RPMI8226 (cell line): ENCODE measurements at regions not wholly inside any gene's neighbourhood (a gene's known extent, or its start where the extent isn't known, plus 50 kb on each side); places are given as distances from the start of the nearest gene placed in this dataset.

Source experiments
- DNase-seq: peaks from one replicate; pipeline ENCODE4 v3.0.0-alpha.2; 2015

- no peak for DNase-seq
These were observed 174.2 kb upstream of the IER5L start for GRCh38 chr9:129352146-129352865.

- DNase-seq: no peak
These were observed 173.6 kb upstream of the IER5L start for GRCh38 chr9:129351642-129352145.

GRCh38 chr9:129351058-129351641 is 173.1 kb upstream of the IER5L start:
- DNase-seq: no peak

DNA sequence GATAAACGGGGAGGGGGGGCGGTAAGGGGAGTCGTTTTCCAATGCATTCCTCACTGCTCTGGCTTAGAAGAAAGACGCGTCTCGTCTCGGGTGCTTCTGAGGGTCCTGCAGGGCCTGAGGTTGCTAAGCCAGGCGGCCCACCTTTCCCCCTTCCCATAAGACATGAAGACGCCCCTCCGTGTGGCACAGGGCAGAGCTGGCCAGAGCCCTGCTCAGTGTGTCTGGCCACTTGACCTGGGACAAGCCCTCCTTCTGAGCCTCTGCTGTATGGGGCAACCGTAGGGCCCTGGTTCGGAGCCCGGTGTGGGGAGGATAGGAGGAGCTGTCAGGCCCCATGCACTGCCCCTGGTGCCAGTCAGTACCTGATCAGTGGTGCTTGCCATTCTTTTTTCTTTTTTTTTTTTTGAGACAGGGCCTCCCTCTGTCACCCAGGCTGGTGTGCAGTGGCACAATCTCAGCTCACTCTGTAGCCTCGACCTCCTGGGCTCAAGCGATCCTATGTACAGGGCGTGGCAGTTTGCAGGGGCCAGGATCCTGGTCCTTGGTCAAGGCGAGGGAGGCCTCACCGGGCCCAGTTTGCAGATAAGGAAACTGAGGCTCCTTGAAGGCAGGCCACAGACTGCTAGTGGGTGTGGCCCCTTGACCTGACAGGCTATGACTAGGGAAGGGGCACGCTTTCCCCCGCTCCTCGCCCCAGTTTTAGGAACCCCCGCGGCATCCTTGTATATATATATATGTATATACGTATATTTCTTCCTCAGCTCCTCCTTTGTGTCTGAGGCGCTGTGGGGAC is 172.3 kb upstream of the IER5L start:
- DNase-seq: no peak

DNA sequence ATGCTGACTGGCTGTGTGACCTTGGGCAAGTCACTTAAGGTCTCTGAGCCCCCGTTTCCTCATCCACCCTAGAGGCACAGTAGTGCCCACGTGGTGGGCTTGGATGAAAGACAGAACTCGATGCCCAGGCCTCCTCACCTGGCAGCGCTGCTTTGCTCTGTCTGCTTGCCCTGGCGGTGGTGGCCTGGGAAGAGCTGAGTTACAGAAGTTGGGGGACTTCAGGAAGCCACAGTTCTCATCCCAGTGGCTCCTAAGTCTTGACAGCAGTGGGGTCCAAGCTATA is 171.5 kb upstream of the IER5L start:
- DNase-seq: no peak

GRCh38 chr9:129348890-129349664 is 171.0 kb upstream of the IER5L start:
- DNase-seq: no peak

GRCh38 chr9:129347316-129348120 is 169.5 kb upstream of the IER5L start:
- DNase-seq: no peak

- no peak for DNase-seq
These were observed 168.0 kb upstream of the IER5L start for GRCh38 chr9:129346046-129346445.

DNA sequence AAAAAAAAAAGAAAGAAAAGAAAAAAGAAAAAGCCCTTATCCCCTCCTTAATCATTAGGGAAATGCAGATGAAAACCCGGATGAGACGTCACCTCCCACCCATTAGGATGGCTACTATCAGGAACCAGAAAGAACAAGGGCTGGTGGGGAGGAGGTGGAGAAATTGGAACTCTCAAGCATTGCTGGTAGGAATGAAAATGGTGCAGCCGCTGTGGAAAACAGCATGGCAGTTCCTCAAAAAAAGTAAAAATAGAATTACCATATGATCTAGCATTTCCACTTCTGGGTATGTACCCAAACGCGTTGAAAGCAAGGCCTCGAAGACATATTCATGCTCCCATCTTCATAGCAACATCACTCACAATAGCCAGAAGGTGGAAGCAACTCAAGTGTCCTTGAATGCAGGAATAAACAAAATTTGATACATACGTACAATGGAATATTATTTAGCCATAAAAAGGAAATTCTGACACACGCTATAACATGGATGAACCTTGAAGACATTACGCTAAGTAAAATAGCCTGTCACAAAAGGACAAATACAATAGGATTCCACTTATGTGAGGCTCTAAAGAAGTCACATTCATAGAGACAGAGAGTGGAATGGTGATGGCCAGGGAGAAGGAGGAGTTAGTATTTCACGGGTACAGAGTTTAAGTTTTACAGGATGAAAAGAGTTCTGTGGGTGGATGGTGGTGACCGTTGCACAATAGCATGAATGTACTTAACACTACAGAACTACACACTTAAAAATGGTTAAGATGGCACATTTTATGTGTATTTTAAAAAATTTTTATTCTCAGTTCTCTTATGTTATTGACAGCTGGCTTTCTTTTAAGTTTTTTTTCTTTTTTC is 166.8 kb upstream of the IER5L start:
- DNase-seq: no peak

- DNase-seq: no peak
These were observed 165.6 kb upstream of the IER5L start for GRCh38 chr9:129343424-129344375.

- no peak for DNase-seq
These were observed 164.7 kb upstream of the IER5L start for GRCh38 chr9:129342591-129343423.

- DNase-seq: no peak
These were observed 163.9 kb upstream of the IER5L start for GRCh38 chr9:129341987-129342348.

- no peak for DNase-seq
These were observed 163.3 kb upstream of the IER5L start for GRCh38 chr9:129341171-129341986.

DNA sequence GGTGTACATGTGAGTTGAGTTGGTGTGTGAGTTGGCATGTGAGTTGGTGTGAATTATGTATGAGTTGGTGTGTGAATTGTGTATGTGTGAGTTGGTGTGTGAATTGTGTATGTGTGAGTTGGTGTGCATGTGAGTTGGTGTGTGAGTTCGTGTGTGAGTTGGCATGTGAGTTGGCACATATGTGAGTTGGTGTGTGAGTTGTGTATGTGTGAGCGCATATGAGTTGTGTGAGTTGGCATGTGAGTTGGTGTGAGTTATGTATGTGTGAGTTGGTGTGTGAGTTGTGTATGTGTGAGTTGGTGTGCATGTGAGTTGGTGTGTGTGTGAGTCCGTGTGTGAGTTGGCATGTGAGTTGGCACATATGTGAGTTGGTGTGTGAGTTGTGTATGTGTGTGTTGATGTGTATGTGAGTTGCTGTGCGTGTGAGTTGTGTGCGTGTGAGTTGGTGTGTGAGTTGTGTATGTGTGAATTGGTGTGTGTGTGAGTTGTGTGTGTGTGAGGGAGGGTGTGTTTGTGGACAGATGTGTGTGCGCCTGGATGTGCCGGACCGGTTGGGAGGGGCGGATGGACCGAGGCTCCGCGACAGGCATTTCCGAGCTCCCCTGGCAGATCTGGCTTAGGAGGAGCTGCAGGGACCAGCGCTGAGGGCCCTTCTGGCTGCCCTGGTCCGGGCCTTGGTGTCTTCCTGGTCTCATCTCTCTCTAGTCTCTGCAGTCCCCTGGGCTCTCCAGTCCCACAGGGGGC is 162.5 kb upstream of the IER5L start:
- DNase-seq: peak; percentile 36

DNA sequence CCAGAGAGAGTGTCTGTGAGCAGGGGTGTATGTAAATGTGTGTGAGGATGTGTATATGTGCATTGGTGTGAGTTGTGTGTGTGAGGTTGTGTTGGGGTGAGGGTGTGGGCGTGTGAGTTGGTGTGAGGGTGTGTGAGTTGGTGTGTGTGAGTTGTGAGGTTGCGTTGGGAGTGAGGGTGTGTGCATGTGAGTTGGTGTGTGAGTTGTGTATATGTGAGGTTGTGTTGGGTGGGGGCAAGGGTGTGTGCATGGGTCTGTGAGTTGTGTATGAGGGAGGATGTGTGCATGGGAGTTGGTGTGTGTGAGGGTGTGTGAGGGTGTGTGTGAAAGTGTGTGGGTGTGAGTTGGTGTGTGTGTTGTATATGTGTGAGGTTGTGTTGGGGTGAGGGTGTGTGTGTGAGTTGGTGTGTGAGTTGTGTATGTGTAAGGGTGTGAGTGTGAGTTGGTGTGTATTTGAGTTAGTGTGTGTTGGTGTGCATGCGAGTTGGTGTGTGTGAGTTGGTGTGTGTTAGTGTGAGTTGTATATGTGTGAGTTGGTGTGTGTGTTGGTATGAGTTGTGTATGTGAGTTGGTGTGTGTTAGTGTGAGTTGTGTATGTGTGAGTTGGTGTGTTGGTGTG is 161.6 kb upstream of the IER5L start:
- DNase-seq: no peak

- DNase-seq: no peak
These were observed 160.8 kb upstream of the IER5L start for GRCh38 chr9:129338724-129339430.
